ENCODE measurements at regions not wholly inside any gene's neighbourhood (a gene's known extent, or its start where the extent isn't known, plus 50 kb on each side); places are given as distances from the start of the nearest gene placed in this dataset.
A peak's percentile ranks its signal among the peaks of the same experiment; 100 is the strongest.

- no peak overlapping the region for H3K27ac ChIP-seq (ENCODE audit: low read depth in 1 of 2, low read length in 2 of 2)
- no peak for TF ChIP-seq RAD21 (IDR thresholded peaks at IDR 0.05)
- TF ChIP-seq HNF4A (conservative IDR thresholded peaks at IDR 0.05): no peak
- TF ChIP-seq JUND (IDR thresholded peaks at IDR 0.05): no peak
- TF ChIP-seq FOXA2 (IDR thresholded peaks at IDR 0.05): no peak
- no peak for TF ChIP-seq RXRA (IDR thresholded peaks at IDR 0.05)
- no peak for TF ChIP-seq HNF4G (IDR thresholded peaks at IDR 0.05)
- TF ChIP-seq TAF1 (conservative IDR thresholded peaks at IDR 0.05): no peak
- TF ChIP-seq, protein P1, sequence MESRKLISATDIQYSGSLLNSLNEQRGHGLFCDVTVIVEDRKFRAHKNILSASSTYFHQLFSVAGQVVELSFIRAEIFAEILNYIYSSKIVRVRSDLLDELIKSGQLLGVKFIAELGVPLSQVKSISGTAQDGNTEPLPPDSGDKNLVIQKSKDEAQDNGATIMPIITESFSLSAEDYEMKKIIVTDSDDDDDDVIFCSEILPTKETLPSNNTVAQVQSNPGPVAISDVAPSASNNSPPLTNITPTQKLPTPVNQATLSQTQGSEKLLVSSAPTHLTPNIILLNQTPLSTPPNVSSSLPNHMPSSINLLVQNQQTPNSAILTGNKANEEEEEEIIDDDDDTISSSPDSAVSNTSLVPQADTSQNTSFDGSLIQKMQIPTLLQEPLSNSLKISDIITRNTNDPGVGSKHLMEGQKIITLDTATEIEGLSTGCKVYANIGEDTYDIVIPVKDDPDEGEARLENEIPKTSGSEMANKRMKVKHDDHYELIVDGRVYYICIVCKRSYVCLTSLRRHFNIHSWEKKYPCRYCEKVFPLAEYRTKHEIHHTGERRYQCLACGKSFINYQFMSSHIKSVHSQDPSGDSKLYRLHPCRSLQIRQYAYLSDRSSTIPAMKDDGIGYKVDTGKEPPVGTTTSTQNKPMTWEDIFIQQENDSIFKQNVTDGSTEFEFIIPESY (IDR thresholded peaks at IDR 0.05): no peak
- TF ChIP-seq FOXA1 (IDR thresholded peaks at IDR 0.05): no peak
- TF ChIP-seq GABPA (IDR thresholded peaks at IDR 0.05 in 1 of 2, conservative IDR thresholded peaks at IDR 0.05 in 1 of 2): no peak
- no peak for TF ChIP-seq EGR1 (IDR thresholded peaks at IDR 0.05; ENCODE audit: low read depth in 2 of 2)
- TF ChIP-seq NR2F2 (IDR thresholded peaks at IDR 0.05): no peak
- TF ChIP-seq, protein P2, sequence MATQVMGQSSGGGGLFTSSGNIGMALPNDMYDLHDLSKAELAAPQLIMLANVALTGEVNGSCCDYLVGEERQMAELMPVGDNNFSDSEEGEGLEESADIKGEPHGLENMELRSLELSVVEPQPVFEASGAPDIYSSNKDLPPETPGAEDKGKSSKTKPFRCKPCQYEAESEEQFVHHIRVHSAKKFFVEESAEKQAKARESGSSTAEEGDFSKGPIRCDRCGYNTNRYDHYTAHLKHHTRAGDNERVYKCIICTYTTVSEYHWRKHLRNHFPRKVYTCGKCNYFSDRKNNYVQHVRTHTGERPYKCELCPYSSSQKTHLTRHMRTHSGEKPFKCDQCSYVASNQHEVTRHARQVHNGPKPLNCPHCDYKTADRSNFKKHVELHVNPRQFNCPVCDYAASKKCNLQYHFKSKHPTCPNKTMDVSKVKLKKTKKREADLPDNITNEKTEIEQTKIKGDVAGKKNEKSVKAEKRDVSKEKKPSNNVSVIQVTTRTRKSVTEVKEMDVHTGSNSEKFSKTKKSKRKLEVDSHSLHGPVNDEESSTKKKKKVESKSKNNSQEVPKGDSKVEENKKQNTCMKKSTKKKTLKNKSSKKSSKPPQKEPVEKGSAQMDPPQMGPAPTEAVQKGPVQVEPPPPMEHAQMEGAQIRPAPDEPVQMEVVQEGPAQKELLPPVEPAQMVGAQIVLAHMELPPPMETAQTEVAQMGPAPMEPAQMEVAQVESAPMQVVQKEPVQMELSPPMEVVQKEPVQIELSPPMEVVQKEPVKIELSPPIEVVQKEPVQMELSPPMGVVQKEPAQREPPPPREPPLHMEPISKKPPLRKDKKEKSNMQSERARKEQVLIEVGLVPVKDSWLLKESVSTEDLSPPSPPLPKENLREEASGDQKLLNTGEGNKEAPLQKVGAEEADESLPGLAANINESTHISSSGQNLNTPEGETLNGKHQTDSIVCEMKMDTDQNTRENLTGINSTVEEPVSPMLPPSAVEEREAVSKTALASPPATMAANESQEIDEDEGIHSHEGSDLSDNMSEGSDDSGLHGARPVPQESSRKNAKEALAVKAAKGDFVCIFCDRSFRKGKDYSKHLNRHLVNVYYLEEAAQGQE (IDR thresholded peaks at IDR 0.05): no peak
- WGBS: 89% methylated on average over 12 of the region's 12 CpGs
Observed at GRCh38 chr22:25399649-25400151, 164.8 kb upstream of the GRK3 start.

DNA sequence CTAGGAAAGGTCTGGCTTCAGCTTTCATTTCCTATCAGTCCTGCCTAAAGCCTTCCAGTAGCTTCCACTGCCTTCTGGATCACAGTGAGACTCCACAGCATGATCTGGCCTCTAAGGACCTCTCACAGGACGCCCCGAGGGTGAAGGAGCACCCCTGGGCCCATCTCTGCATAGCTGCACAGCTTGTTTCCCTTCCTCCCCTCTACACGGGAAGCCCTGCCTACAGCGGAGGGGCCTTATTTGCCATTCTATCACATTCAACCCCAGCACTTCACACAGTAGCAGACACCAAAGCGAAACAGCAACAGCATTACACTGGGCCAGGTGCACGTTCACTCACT is 162.3 kb upstream of the GRK3 start:
- Histone ChIP-seq H3K36me3 (ENCODE audit: control insufficient read depth in 4 of 4, insufficient read depth in 3 of 4, low read depth in 1 of 4, low read length in 3 of 4) (no peaks in the 10 kb centered on the region), H3K4me1 (ENCODE audit: control insufficient read depth in 4 of 4, insufficient read depth in 4 of 4, low read length in 3 of 4) (peaks cover 24 to 56% (median 41%) of the 10 kb centered on the region in 4 donors), H3K9ac (ENCODE audit: low read depth in 1 of 2, low read length in 2 of 2) (peak overlapping the region in 1 of 2 donors; percentile 13), H3K4me3 (ENCODE audit: low read depth in 1 of 3, low read length in 3 of 3) (no peak overlapping the region), H3K27me3 (ENCODE audit: control insufficient read depth in 4 of 4, insufficient read depth in 4 of 4, low read length in 3 of 4) (no peaks in the 10 kb centered on the region), H3K9me3 (ENCODE audit: control insufficient read depth in 4 of 4, low read length in 3 of 4) (no peaks in the 10 kb centered on the region), H3K27ac (ENCODE audit: low read depth in 1 of 2, low read length in 2 of 2) (peak overlapping the region; percentile 71 to 85)
- DNase-seq (ENCODE audit: low spot score): no peak
- TF ChIP-seq, protein P2 (IDR thresholded peaks at IDR 0.05): no peak
- TF ChIP-seq RAD21 (IDR thresholded peaks at IDR 0.05): no peak
- no peak for TF ChIP-seq NR2F2 (IDR thresholded peaks at IDR 0.05)
- TF ChIP-seq, protein P3, sequence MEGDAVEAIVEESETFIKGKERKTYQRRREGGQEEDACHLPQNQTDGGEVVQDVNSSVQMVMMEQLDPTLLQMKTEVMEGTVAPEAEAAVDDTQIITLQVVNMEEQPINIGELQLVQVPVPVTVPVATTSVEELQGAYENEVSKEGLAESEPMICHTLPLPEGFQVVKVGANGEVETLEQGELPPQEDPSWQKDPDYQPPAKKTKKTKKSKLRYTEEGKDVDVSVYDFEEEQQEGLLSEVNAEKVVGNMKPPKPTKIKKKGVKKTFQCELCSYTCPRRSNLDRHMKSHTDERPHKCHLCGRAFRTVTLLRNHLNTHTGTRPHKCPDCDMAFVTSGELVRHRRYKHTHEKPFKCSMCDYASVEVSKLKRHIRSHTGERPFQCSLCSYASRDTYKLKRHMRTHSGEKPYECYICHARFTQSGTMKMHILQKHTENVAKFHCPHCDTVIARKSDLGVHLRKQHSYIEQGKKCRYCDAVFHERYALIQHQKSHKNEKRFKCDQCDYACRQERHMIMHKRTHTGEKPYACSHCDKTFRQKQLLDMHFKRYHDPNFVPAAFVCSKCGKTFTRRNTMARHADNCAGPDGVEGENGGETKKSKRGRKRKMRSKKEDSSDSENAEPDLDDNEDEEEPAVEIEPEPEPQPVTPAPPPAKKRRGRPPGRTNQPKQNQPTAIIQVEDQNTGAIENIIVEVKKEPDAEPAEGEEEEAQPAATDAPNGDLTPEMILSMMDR (IDR thresholded peaks at IDR 0.05; ENCODE audit: low read depth, low read length, missing input control): no peak
- TF ChIP-seq HNF4G (IDR thresholded peaks at IDR 0.05): no peak
- TF ChIP-seq EGR1 (IDR thresholded peaks at IDR 0.05; ENCODE audit: low read depth in 2 of 2): no peak
- no peak for TF ChIP-seq YY1 (IDR thresholded peaks at IDR 0.05)
- TF ChIP-seq ATF3 (IDR thresholded peaks at IDR 0.05): no peak
- no peak for TF ChIP-seq JUND (IDR thresholded peaks at IDR 0.05)
- 66% methylated on average over 6 of the region's 6 CpGs for WGBS

More at GRCh38 chr22:25399649-25400151, 164.8 kb upstream of the GRK3 start:
- H3K9ac ChIP-seq (ENCODE audit: low read depth in 1 of 2, low read length in 2 of 2): no peak overlapping the region
- peaks cover 23 to 71% (median 54%) of the 10 kb centered on the region in 4 donors for H3K4me1 ChIP-seq (ENCODE audit: control insufficient read depth in 4 of 4, insufficient read depth in 4 of 4, low read length in 3 of 4)
- no peaks in the 10 kb centered on the region for H3K27me3 ChIP-seq (ENCODE audit: control insufficient read depth in 4 of 4, insufficient read depth in 4 of 4, low read length in 3 of 4)
- H3K9me3 ChIP-seq (ENCODE audit: control insufficient read depth in 4 of 4, low read length in 3 of 4): no peaks in the 10 kb centered on the region
- no peaks in the 10 kb centered on the region for H3K36me3 ChIP-seq (ENCODE audit: control insufficient read depth in 4 of 4, insufficient read depth in 3 of 4, low read depth in 1 of 4, low read length in 3 of 4)
- H3K4me3 ChIP-seq (ENCODE audit: low read depth in 1 of 3, low read length in 3 of 3): no peak overlapping the region
- DNase-seq (ENCODE audit: low spot score): no peak
